ENCODE measurements at regions not wholly inside any gene's neighbourhood (a gene's known extent, or its start where the extent isn't known, plus 50 kb on each side); places are given as distances from the start of the nearest gene placed in this dataset.

- DNase-seq = no peak
Measured at GRCh38 chr4:166655705-166656104, 578.6 kb downstream of the SPOCK3 start.

GRCh38 chr4:166657261-166657660 lies 577.0 kb downstream of the SPOCK3 start:
- DNase-seq = no peak

GRCh38 chr4:166658585-166658984 lies 575.7 kb downstream of the SPOCK3 start:
- DNase-seq = no peak

- DNase-seq = no peak
Measured at GRCh38 chr4:166662266-166662843, 571.9 kb downstream of the SPOCK3 start.

GRCh38 chr4:166670341-166670740 lies 564.0 kb downstream of the SPOCK3 start:
- DNase-seq = no peak

- DNase-seq = no peak
Measured at GRCh38 chr4:166673911-166674310, 560.4 kb downstream of the SPOCK3 start.

- no peak for DNase-seq
Measured at GRCh38 chr4:166675411-166675810, 558.9 kb downstream of the SPOCK3 start.

- DNase-seq = no peak
Measured at GRCh38 chr4:166680796-166681195, 553.5 kb downstream of the SPOCK3 start.

- no peak for DNase-seq
Measured at GRCh38 chr4:166682200-166682599, 552.1 kb downstream of the SPOCK3 start.

Measured in NCI-H1694 (cell line).